HepG2 (cell line): ENCODE measurements at regions not wholly inside any gene's neighbourhood (a gene's known extent, or its start where the extent isn't known, plus 50 kb on each side); places are given as distances from the start of the nearest gene placed in this dataset.

Experiments
- ATAC-seq: fragments of 200-7000 bp; cut with Tn5 transposase; 3 replicates; pipeline ENCODE4 v1.9.1; 2020; ENCODE audit warnings: mild to moderate bottlenecking, moderate library complexity
- BruUV-seq: library from RNA; stranded (reverse); fragments of 400-500 nt; replicated peaks from 2 replicates; lab custom pipeline; 2021; lab: Mats Ljungman, UMichigan
- CTCF ChIA-PET: fragments of 300-600 bp; formaldehyde crosslinking; extraction: SDS; loops from one replicate; lab custom pipeline; 2021; ENCODE audit warnings: low total read pairs, inconsistent platforms, low intra/inter-chr PET ratio; lab: Yijun Ruan, JAX
- POLR2A ChIA-PET: fragments of 350-600 bp; sonication (Branson Sonifier 250); formaldehyde crosslinking; loops from one replicate; lab custom pipeline; 2020; ENCODE audit warnings: antibody characterized with exemption, inconsistent platforms; lab: Yijun Ruan, JAX
- DNase-seq: peaks from one replicate; pipeline ENCODE4 v3.0.0-alpha.2; 2015; ENCODE audit warnings: low spot score
- FAIRE-seq: peaks from 3 replicates; lab custom pipeline; 2011; peaks lifted over from hg19 to GRCh38; lab: Jason Lieb, UNC
- H2AFZ ChIP-seq: one replicate; pipeline ENCODE4 v1.6.1; 2011; ENCODE audit warnings: low read length, inconsistent platforms
- H3K27ac ChIP-seq: fragments of 300-600 bp; 3 replicates; pipeline ENCODE4 v1.8.0; 2011; ENCODE audit warnings: mixed run types, mild to moderate bottlenecking, mixed read lengths, low read length, inconsistent platforms; ENCODE audit not compliant: insufficient read depth; ENCODE audit errors: extremely low read length
- H3K27me3 ChIP-seq, 2 experiments: fragments of 200-600 bp in 1 of 2; 2 replicates in 1 of 2; 3 replicates in 1 of 2; pipeline versions ENCODE4 v1.6.0 to v1.8.0; 2011; ENCODE audit warnings: low read length in 2 of 2, mild to moderate bottlenecking in 2 of 2, moderate library complexity in 2 of 2, inconsistent platforms in 1 of 2; ENCODE audit not compliant: insufficient read depth in 2 of 2, control insufficient read depth in 1 of 2
- H3K36me3 ChIP-seq, 2 experiments: fragments of 200-600 bp in 1 of 2; replicated peaks in 1 of 2; 2 replicates in 1 of 2; 3 replicates in 1 of 2; pipeline versions ENCODE4 v1.5.1 to v1.8.0; 2011; ENCODE audit warnings: low read length in 2 of 2, inconsistent platforms in 1 of 2; ENCODE audit not compliant: insufficient read depth in 2 of 2, control insufficient read depth in 1 of 2
- H3K4me1 ChIP-seq: 2 replicates; pipeline ENCODE4 v1.5.1; 2012; ENCODE audit warnings: low read length, inconsistent platforms; ENCODE audit not compliant: insufficient read depth
- H3K4me2 ChIP-seq: 2 replicates; pipeline ENCODE4 v1.6.0; 2011; ENCODE audit warnings: low read depth, low read length, inconsistent platforms
- H3K4me3 ChIP-seq, 3 experiments: fragments of 200-600 bp in 1 of 3; sonication (generic), shearing (Covaris generic) in 1 of 3; replicated peaks in 1 of 3; 2 replicates each; pipeline ENCODE4 v1.5.1; 2011 to 2016; ENCODE audit warnings: low read length in 3 of 3, inconsistent platforms in 2 of 3, low read depth in 2 of 3, mild to moderate bottlenecking in 2 of 3, control low read depth in 1 of 3, mixed read lengths in 1 of 3; ENCODE audit not compliant: insufficient read depth in 1 of 3
- H3K79me2 ChIP-seq: one replicate; pipeline ENCODE4 v1.6.1; 2011; ENCODE audit warnings: low read length, inconsistent platforms; ENCODE audit not compliant: insufficient read depth
- H3K9ac ChIP-seq: 2 replicates; pipeline ENCODE4 v1.6.0; 2011; ENCODE audit warnings: mild to moderate bottlenecking, low read depth, low read length, inconsistent platforms; ENCODE audit not compliant: insufficient read depth
- H3K9me3 ChIP-seq: 2 replicates; pipeline ENCODE4 v1.5.1; 2012; ENCODE audit warnings: mild to moderate bottlenecking, low read length
- H4K20me1 ChIP-seq: 2 replicates; pipeline ENCODE4 v1.6.0; 2011; ENCODE audit warnings: inconsistent platforms, mild to moderate bottlenecking, low read length, moderate library complexity; ENCODE audit not compliant: insufficient read depth
- AGO2 ChIP-seq: fragments of 200-400 bp; formaldehyde crosslinking; optimal IDR thresholded peaks from 2 replicates; pipeline ENCODE3; 2017; ENCODE audit warnings: mild to moderate bottlenecking, low read depth, low read length, moderate library complexity
- DBP ChIP-seq: sonication (generic); formaldehyde crosslinking; IDR thresholded peaks from 2 replicates; pipeline ENCODE4 v1.4.0; 2020; ENCODE audit warnings: missing genetic modification reagents; ENCODE audit errors: not compliant biosample characterization
- MAX ChIP-seq: IDR thresholded peaks from 2 replicates; pipeline ENCODE4 v1.6.1; 2012; ENCODE audit warnings: inconsistent platforms
- PCBP2 ChIP-seq: fragments of 200-400 bp; formaldehyde crosslinking; optimal IDR thresholded peaks from 2 replicates; pipeline ENCODE3; 2018; ENCODE audit warnings: low read length, low read depth; ENCODE audit not compliant: poor library complexity, severe bottlenecking
- SALL2 ChIP-seq: sonication (generic); formaldehyde crosslinking; IDR thresholded peaks from 2 replicates; pipeline ENCODE4 v1.8.1; 2023; ENCODE audit warnings: mild to moderate bottlenecking, missing genetic modification reagents, inconsistent platforms
- SNRNP70 ChIP-seq: fragments of 200-400 bp; formaldehyde crosslinking; IDR thresholded peaks from 2 replicates; pipeline ENCODE4 v1.6.1; 2017; ENCODE audit warnings: mild to moderate bottlenecking, low read depth, low read length, moderate library complexity
- SP1 ChIP-seq, 2 experiments: fragments of 450-650 bp in 1 of 2; sonication (generic) in 1 of 2; formaldehyde crosslinking in 1 of 2; IDR thresholded peaks; 2 replicates each; pipeline versions ENCODE4 v1.4.0 to v1.6.1; 2016 to 2020; ENCODE audit warnings: missing genetic modification reagents in 1 of 2
- TEF ChIP-seq: sonication (generic); formaldehyde crosslinking; IDR thresholded peaks from 2 replicates; pipeline ENCODE4 v1.5.0; 2020; ENCODE audit warnings: missing genetic modification reagents
- TP53 ChIP-seq: sonication (generic); formaldehyde crosslinking; conservative IDR thresholded peaks from 2 replicates; pipeline ENCODE4 v1.4.0; 2020; ENCODE audit warnings: missing genetic modification reagents
- ZBTB7B ChIP-seq: sonication (generic); formaldehyde crosslinking; IDR thresholded peaks from 2 replicates; pipeline ENCODE4 v1.4.0; 2020; ENCODE audit warnings: missing genetic modification reagents
- ZBTB8A ChIP-seq: sonication (generic); formaldehyde crosslinking; IDR thresholded peaks from 2 replicates; pipeline ENCODE4 v1.4.0; 2020; ENCODE audit warnings: mild to moderate bottlenecking, low read depth, missing genetic modification reagents, borderline replicate concordance
- ZFAT ChIP-seq: sonication (generic); formaldehyde crosslinking; conservative IDR thresholded peaks from 2 replicates; pipeline ENCODE4 v1.8.1; 2023; ENCODE audit warnings: missing genetic modification reagents, inconsistent platforms
- ZNF18 ChIP-seq: sonication (generic); formaldehyde crosslinking; IDR thresholded peaks from 2 replicates; pipeline ENCODE4 v1.8.0; 2022; ENCODE audit warnings: mild to moderate bottlenecking, missing genetic modification reagents; ENCODE audit not compliant: insufficient replicate concordance
- ZNF569 ChIP-seq: sonication (generic); formaldehyde crosslinking; IDR thresholded peaks from 2 replicates; pipeline ENCODE4 v1.5.0; 2020; ENCODE audit warnings: mild to moderate bottlenecking, missing genetic modification reagents, moderate library complexity, borderline replicate concordance
- ZNF609 ChIP-seq: sonication (generic); formaldehyde crosslinking; IDR thresholded peaks from 2 replicates; pipeline ENCODE4 v1.4.0; 2020; ENCODE audit warnings: mild to moderate bottlenecking, missing genetic modification reagents, borderline replicate concordance
- ZNF775 ChIP-seq: sonication (generic); formaldehyde crosslinking; IDR thresholded peaks from 2 replicates; pipeline ENCODE4 v1.4.0; 2020; ENCODE audit warnings: missing genetic modification reagents, mild to moderate bottlenecking, moderate library complexity, borderline replicate concordance
- WGBS: methylation state at CpG from one replicate; pipeline ENCODE4 v1.1.6; 2017; ENCODE audit warnings: low lambda C conversion rate; 5-methylcytosine and 5-hydroxymethylcytosine counted together
- in situ Hi-C: cut with HindIII; loops from 2 replicates; pipeline ENCODE4 v1.10.0; 2017; ENCODE audit warnings: low pct_unique_long_range_greater_than_20kb; ENCODE audit not compliant: extremely low pct_ligation_motif_present
- intact Hi-C: fragments of 100-400 bp; cut with micrococcal nuclease; formaldehyde crosslinking; loops from one replicate; pipeline ENCODE4 v1.10.0; 2022; ENCODE audit not compliant: unreplicated experiment

- CTCF ChIA-PET: no interaction called here
- TF ChIP-seq ZBTB8A (CRISPR knock-in tag) (no peak), TP53 (CRISPR knock-in tag) (no peak), SALL2 (CRISPR knock-in tag) (no peak), ZBTB7B (CRISPR knock-in tag) (no peak), ZNF609 (no peak), PCBP2 (no peak), ZNF18 (CRISPR knock-in tag) (no peak), DBP (CRISPR knock-in tag) (no peak), TEF (no peak), ZNF569 (CRISPR knock-in tag) (no peak), SNRNP70 (no peak), ZFAT (CRISPR knock-in tag) (no peak), MAX (no peak), ZNF775 (CRISPR knock-in tag) (no peak), SP1 (IDR thresholded peaks at IDR 0.05) (no peak), SP1 (CRISPR knock-in tag; IDR thresholded peaks at IDR 0.05) (no peak), AGO2 (no peak)
Measured at GRCh38 chr11:109130910-109131309, 291.1 kb upstream of the C11orf87 start.

More at GRCh38 chr11:109130910-109131309, 291.1 kb upstream of the C11orf87 start:
- H3K9me3 ChIP-seq: no peaks in the 10 kb centered on the region
- no peaks in the 10 kb centered on the region for H3K36me3 ChIP-seq
- H3K79me2 ChIP-seq: no peaks in the 10 kb centered on the region
- no peak overlapping the region for H3K27ac ChIP-seq
- no peak overlapping the region for H3K4me3 ChIP-seq
- no peaks in the 10 kb centered on the region for H4K20me1 ChIP-seq
- POLR2A ChIA-PET: no interaction called here
- in situ Hi-C loops (no loop called here), intact Hi-C loops (no loop called here)
- no peak for FAIRE-seq
- H3K9ac ChIP-seq: no peak overlapping the region
- no peak overlapping the region for H3K4me2 ChIP-seq
- no peaks in the 10 kb centered on the region for H3K4me1 ChIP-seq
- 0% methylated on average over 1 of the region's 1 CpG for WGBS
- DNase-seq: no peak
- H2AFZ ChIP-seq: no peak overlapping the region
- no peak for ATAC-seq
- no TSS peak for BruUV-seq
- H3K27me3 ChIP-seq: no peaks in the 10 kb centered on the region
